ENCODE measurements at regions not wholly inside any gene's neighbourhood (a gene's known extent, or its start where the extent isn't known, plus 50 kb on each side); places are given as distances from the start of the nearest gene placed in this dataset.

GRCh38 chr4:181731900-181732299 lies 511.3 kb upstream of the TENM3 start:
- TF ChIP-seq CTCF (IDR thresholded peaks at IDR 0.05) (no peak), POLR2A (IDR thresholded peaks at IDR 0.05) (no peak)
